DMS114 treated with DMSO at 0.1 percent for 48 hours (cell line): ENCODE measurements at regions not wholly inside any gene's neighbourhood (a gene's known extent, or its start where the extent isn't known, plus 50 kb on each side); places are given as distances from the start of the nearest gene placed in this dataset.
"Not testable (repeated sequence)": the region's sequence is repeated elsewhere in the genome, so short reads cannot be mapped to it uniquely, and the experiment has no call there.

Experiments
- DNase-seq: peaks from one replicate; lab custom pipeline; 2025; ENCODE audit not compliant: unreplicated experiment; lab: John Stamatoyannopoulos, UW

DNA sequence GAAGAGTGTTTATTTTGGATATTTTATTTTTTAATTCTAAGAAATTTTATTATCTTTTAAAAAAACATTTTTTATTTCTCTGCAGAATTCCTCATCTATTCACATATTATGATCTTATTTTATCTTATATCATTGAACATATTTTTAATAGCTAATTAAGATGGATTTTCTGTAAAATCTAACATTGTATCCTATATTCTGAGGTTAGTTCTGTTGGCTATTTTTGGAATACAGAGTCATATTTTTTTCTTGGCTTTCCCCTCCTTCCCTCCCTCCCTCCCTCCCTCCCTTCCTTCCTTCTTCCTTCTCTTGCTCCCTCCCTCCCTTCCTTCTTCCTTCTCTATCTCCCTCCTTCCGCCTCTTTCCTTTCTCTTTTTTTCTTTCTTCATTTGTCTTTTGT is 2326.6 kb upstream of the RAG2 start:
- DNase-seq = no peak

DNA sequence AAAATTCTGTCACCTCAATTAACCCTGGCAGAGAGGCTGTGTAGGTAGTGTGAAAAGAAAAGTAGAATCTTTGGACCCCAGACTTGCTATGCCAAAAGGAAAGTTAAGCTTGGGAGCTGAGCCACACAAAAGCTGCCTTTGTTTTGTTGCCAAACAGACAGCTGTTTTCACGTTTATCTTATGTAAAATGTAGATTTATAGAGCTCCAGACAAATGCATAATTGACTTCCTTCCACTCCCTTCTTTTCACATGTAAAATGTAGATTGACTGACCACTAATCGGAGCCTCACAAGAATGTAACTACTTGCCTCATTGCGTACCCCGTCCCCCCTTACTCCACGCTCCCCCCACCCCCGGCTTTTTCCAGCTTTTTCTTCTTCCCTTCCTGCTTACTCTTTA is 2302.2 kb upstream of the RAG2 start:
- DNase-seq = no peak

DNA sequence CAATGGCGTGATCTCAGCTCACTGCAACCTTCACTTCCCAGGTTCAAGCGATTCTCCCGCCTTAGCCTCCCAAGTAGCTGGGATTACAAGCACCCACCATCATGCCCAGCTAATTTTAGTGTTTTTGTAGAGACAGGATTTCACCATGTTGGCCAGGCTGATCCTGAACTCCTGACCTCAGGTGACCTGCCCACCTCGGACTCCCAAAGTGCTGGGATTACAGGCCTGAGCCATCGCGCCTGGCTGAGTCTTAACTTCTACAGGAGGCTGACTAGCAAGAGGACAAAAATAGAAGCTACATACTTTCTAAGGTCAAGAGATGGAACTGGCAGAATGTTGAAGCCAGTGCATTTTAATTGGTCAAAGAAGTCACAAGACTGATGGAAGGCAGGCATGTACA is 2296.2 kb upstream of the RAG2 start:
- not testable (repeated sequence) for DNase-seq

DNA sequence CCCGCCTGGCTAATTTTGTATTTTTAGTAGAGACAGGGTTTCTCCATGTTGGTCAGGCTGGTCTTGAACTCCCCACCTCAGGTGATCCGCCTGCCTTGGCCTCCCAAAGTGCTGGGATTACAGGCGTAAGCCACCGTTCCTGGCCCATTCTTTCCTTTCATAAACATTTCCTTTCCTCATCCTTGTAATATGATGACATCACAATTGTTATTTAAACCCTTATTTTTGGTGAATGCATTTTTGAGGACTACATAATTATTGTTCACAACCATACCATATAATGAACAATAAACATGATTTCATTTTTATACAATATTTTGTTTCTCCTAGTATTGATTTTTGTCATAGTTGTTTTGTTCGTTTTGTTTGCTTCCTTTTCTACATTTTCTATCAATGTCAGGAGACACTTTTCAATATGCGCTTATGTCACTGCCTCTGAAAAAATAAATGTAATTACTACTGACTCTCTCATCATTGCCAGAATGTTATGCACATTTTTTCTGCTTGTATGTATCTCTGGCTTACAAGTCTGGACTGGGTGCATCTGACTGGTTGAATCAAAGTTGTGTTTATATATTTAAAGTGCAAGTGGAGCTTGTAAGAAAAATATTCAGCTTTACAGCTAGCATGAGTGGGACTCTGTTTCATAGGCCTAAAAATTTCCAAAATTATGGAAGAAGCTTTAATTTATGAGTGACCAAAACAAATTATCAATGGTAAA is 2286.3 kb upstream of the RAG2 start:
- DNase-seq = no peak

DNA sequence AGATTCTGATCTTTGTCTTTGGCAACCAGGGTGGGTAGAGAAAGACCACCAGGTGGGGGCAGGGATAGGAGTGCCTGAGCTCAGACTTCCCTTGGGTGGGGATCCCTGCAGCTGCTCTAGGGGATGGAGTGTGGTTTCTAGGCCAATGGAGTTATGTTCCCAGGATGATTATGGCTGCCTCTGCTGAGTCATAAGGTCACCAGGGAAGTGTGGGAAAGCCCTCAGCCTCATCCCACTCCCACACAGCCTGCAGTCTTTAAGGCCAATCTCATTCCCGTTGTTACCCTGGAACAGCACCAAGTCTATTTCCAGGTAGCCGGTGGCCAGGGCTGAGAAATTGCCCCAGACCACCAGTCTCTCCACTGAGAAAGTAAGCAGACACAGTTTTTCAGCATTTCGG is 2269.3 kb upstream of the RAG2 start:
- no peak for DNase-seq

DNA sequence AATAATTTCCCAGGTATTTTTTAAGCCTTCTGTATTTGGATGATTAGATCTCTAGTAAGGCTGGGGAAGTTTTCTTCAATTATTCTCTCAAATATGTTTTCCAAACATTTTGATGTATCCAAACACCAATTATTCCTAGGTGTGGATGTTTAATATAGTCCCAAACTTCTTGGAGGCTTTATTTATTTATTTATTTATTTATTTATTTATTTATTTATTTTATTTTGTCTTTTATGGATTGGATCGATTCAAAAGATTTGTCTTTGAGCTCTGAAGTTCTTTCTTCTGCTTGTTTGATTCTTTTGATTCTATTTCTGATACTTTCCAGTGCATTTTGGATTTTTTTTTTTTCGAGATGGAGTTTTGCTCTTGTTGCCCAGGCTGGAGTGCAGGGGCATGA is 2267.9 kb upstream of the RAG2 start:
- DNase-seq = no peak

DNA sequence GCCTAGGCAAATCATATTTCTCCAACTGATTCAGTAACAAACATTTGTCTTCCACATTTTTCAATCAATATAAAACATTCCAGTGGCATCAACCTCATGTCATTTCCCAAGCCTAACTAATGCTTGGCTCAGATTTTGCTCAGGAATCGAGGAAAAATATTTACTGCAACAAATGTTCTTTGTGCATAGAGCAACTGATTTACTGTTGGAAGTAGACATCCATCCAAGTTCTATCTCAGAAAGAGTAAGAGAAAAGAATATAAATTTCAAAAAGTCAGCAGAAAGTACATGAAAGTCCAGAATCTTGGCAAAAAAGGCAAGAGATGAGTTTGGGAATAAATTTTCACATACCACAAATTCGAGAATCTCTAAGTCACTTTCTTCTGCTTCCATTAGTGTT is 2245.0 kb upstream of the RAG2 start:
- no peak for DNase-seq

DNA sequence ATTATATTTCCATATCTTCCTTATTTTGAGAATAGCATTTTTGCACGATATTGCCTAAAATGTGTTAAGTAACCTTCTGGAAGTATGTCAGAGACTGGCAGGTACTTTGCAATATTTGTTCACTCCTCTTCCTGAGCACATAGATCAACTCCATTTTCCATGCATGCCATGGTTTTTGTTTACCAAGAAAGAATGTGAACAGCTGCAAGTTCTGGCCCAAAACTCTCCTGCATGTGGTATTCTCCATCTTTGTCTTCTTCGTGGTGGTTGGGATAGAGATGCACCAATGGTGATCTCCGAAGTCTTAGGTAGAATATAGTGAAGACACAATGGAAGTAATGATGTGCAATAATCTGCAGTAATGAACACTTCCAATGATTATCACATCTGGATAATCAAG is 2241.0 kb upstream of the RAG2 start:
- no peak for DNase-seq

DNA sequence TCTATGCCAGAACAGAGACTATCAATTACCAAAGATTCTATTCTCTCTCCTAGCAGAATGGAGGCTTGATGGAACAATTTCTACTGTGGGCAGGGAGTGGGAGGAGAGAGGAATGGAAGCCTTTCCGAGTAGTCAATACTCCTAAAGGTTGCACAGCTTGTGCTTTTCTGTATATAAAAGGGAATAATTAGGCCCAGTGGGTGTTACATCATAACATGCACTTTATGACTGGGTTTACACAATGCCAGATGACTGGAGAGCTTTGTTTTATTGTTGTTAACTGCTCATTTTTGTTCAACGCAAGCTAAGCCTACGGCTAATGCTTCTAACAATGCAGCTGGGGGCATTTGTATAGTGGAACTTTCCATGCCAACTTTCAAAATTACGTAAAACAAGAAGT is 2237.9 kb upstream of the RAG2 start:
- no peak for DNase-seq

DNA sequence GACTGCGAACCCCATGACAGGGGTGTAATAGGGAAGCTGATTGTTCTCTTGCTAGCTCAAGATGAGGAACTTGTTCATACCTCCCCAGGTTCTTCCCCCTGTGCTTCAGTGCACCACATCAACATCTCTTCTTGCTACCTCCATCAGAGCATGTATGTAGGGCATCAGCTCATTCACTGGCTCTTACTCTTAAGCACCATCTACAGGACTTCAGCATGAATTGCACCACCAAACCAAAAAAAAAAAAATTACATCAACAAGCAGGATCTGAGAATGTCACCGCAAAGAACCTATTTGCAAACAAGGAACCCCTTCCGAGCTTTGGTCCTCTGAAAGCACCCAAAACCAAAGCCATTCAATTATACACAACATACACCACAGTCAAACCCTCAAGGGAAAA is 2226.5 kb upstream of the RAG2 start:
- DNase-seq = peak; percentile 6

DNA sequence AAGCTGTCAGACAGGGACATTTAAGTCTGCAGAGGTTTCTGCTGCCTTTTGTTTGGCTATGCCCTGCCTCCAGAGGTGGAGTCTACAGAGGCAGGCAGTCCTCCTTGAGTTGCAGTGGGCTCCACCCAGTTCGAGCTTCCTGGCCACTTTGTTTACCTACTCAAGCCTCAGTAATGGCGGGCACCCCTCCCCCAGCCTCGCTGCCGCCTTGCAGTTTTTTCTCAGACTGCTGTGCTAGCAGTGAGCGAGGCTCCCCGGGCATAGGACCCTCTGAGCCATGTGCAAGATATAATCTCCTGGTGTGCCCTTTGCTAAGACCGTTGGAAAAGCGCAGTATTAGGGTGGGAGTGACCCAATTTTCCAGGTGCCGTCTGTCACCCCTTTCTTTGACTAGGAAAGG is 2223.8 kb upstream of the RAG2 start:
- not testable (repeated sequence) for DNase-seq

DNA sequence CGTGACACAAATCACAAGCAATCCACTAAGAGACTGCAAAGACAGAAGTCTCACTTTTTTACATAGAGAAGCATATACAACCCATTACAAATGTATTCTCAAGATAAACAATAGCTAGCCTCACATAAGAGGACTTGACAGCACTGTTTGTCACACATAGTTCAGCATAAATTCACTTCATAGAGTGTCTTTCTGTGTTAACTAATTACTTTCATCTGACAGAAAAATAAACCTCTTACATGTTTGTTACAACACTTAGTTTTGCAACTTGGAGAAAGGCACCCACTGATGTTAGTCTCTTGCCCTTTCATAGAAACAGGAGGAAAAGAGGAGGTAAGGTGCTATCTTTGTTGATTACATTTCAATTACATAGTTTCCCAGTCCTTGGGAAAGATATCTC is 2221.9 kb upstream of the RAG2 start:
- no peak for DNase-seq

DNA sequence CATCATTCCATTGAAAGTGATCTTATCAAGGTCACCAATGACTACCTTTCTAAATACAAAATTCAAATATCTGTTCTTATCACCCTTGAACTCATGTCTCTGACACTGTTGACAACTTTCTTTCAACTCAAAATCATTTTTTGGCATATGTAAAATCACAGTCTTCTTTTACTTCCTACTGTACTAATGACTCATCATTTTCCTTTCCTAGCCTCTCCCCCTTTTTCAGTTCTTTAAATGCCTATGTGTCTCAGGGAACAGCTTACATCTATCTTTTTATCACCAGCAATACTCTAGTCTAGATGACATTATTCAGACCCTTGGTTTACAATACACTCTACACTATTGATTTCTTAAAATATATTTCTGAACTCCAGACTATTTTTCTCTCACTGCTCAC is 2220.7 kb upstream of the RAG2 start:
- no peak for DNase-seq

DNA sequence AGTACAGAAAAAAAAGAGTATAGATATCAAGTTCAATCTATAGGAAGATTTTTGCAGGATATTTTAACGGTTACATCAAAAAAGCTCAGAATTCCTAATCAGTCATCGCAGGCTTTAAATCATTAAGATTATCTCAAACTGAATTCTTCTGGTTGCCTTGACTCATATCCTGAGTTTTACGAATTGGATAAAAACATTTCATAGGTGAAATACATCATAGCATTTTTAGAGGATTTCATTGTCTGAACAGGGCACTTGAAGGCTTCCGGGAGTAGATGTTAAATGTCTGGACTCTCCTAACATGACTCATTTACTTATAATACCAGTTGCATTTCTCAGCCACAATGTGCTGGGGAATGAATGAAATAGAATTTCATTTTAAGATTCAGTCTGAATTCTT is 2216.6 kb upstream of the RAG2 start:
- DNase-seq = no peak

DNA sequence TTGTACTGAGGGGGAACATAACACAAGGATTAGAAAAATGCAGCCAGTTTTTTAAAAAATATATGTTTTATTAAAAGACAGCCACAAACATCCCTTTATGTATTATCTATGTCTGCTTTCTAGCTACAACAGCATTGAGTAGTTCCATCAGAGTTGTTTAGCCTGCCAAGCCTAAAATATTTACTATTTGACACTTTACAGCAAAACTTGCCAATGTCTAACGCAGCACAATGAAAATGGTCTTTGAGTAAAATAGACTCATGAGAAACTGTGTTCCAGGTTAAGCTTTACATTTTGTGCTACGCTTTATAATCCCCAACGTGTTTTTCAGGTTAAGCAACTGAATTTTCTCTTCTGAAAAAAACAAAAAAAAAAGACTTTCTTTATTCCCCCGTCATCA is 2211.5 kb upstream of the RAG2 start:
- DNase-seq = no peak

DNA sequence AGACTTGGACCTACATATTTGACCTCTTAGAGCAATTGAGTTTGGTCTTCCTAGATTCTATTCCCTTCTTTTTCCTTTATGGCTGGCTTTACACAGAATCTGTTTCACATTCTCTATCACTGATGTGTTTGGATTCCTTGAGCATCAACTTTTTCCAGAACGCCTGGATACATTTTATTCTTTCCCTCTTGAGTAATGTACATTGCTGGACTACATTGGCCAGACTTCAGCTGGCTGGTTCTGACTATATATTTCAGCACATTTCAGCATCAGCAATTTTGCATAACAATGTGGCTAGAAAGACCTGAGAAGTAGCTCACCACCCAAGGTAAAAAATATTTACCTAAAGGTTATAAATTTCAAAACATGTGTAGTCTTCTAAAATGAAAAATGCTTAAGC is 2198.2 kb upstream of the RAG2 start:
- DNase-seq = no peak

DNA sequence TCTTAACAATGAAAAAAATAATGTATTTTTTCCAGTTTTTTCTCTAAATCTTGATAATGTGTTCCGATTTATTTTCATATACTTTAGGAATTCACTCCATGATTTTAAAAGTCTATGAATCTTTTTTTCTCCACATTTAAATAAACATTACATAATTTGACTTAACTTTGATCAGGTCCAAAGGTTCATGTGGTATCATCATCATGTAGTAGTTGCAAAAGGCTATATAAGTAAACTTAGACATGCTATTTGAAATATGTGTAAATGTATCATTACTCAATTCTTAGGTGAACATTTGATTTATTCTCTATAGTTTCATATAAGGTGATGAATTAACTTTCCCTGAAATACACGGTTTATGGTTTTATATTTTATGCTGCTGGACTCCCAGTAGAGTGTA is 2197.0 kb upstream of the RAG2 start:
- no peak for DNase-seq

DNA sequence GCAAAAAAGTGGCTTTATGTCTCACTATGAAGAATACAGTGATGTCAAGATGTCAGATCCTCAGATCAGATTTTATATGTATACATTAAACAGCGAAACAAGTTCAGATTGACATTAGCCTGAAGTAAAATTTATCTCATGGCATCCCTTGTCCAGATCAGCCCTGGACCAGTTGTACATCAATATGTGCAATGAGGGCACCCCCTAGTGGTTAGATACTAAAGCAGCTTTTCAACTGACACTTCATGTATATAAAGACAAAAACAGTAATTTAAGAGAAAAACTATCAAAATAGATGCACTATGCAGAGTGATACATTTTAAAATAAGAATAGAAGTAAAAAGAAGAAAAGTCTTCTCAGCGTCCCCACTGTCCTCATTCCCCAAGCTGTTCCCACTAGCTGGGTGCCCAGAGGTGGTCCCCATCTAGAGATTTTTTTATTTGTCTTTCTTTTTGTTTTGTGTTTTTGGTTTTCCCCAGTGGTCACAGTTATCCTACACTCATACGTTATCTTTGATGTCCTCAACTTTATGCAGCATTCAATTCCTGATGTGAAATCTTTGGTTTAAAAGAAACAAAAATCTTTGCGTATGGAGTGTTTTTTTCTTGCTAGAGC is 2193.4 kb upstream of the RAG2 start:
- peak; percentile 69 for DNase-seq

DNA sequence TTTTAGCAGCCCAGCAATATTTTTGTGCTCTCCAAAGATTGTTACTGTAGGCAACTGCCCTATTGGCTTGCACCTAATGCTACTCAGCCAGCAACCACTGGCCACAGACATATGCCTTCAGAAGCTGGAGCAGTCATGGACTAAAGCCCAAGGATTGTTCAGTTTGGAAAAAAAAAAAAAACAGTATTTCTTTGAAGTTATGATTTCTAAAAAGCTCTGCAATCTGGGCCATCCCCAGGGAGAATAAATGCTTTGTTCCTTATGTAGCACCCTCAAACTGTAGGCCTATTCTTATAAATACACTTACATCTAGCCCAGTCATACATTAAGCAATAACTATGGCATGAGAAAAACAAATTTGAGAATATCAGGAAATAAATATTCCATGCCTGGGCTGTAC is 2190.5 kb upstream of the RAG2 start:
- DNase-seq = no peak

DNA sequence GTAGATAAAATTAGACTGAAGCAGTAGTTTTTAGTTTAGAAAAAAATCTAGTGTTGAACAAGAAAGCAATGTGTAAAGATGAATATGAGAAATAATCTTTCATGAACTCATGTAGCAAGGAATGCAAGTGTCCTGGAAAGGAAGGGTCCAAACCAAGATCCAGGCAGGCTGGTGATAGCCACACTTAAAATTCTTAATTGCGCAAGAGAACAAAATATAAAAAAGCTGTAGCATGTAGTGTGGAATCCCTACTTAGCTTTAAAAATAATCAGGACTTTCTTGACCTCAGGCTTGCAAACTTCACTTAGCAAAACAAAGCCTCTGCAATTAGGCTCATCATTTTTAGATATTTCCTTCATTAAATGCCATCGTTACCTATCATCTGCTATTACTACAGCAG is 2186.1 kb upstream of the RAG2 start:
- DNase-seq = no peak

DNA sequence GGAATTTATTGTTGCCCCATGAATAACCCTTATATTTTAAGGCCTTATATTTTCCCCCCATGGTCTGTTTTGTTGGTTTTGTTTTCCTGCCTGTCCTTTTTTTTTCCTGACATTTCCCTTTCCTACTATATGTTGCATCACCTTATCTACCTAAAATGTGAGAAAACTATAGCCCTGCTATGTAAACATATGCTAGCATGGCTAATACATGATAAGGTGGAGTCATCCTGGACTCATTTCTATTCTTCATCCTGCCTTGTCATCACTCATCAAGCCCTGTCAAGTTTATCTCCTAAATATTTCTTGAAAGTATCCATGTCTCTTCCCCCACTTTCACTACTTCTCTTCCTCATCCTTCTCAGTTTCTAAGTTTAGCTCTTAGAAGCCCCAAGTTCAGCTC is 2168.8 kb upstream of the RAG2 start:
- no peak for DNase-seq

DNA sequence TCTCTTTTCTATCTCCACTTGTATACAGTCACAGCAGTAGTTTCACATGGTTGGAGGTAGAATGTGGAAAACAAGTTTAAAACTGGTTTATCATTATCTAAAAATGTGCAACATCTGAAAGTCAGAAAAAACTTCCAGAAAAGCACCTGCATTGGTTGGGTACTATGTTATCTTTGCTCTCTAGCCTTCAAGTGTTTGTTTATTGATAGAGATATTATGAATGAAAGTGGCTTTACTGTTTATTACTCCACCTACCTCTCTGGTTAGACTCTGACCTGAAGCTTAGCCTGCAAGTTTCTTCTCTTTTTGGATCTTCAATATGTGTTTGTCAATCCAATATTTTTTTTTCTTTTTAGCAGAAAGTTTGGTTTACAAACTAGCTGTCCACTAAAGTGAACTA is 2161.4 kb upstream of the RAG2 start:
- DNase-seq = no peak

DNA sequence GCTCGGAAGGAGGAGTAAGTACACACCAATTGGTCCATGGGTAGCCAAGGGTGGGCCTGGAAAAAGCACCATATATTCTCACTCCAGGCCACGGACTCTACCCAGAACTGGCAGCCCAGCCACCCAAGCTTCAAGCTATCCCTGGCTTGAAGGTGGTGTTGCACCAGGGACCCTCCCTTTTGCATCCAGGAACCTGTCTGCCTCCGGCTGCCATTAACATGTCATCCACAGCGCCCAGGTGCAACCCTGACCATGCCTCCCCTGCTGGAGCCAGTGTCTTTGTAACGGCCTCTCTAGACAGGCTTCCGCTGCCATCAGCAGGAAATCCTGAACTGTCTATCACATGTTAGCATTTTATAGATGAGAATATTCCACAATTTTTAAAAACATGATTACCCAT is 2158.5 kb upstream of the RAG2 start:
- DNase-seq = no peak
